NOMO-1 (cell line): ENCODE measurements at regions not wholly inside any gene's neighbourhood (a gene's known extent, or its start where the extent isn't known, plus 50 kb on each side); places are given as distances from the start of the nearest gene placed in this dataset.
"Not testable (repeated sequence)": the region's sequence is repeated elsewhere in the genome, so short reads cannot be mapped to it uniquely, and the experiment has no call there.

Source experiments
- DNase-seq, 2 experiments: peaks; one replicate each; lab custom pipeline; 2025; ENCODE audit not compliant: unreplicated experiment in 2 of 2; lab: John Stamatoyannopoulos, UW

- no peak for DNase-seq
Observed at GRCh38 chr1:5200006-5200405, 545.6 kb downstream of the AJAP1 start.

- no peak for DNase-seq
Observed at GRCh38 chr1:5198328-5198727, 543.9 kb downstream of the AJAP1 start.

- no peak for DNase-seq
Observed at GRCh38 chr1:5191470-5191869, 537.1 kb downstream of the AJAP1 start.

- DNase-seq = no peak
Observed at GRCh38 chr1:5189384-5189783, 535.0 kb downstream of the AJAP1 start.

- DNase-seq = no peak
Observed at GRCh38 chr1:5165762-5166161, 511.4 kb downstream of the AJAP1 start.

GRCh38 chr1:5164158-5164557 lies 509.7 kb downstream of the AJAP1 start:
- DNase-seq = no peak

- DNase-seq = no peak
Observed at GRCh38 chr1:5161372-5161771, 507.0 kb downstream of the AJAP1 start.

GRCh38 chr1:5157175-5157574 lies 502.8 kb downstream of the AJAP1 start:
- DNase-seq = no peak

- no peak for DNase-seq
Observed at GRCh38 chr1:5156416-5157120, 502.2 kb downstream of the AJAP1 start.

- DNase-seq = no peak
Observed at GRCh38 chr1:5151511-5151910, 497.1 kb downstream of the AJAP1 start.

- no peak for DNase-seq
Observed at GRCh38 chr1:5150191-5150590, 495.8 kb downstream of the AJAP1 start.

- DNase-seq = no peak
Observed at GRCh38 chr1:5147806-5148205, 493.4 kb downstream of the AJAP1 start.

GRCh38 chr1:5142389-5142788 lies 488.0 kb downstream of the AJAP1 start:
- no peak for DNase-seq

- no peak for DNase-seq
Observed at GRCh38 chr1:5141750-5142149, 487.3 kb downstream of the AJAP1 start.

GRCh38 chr1:5140962-5141361 lies 486.6 kb downstream of the AJAP1 start:
- no peak for DNase-seq

- no peak for DNase-seq
Observed at GRCh38 chr1:5140136-5140535, 485.7 kb downstream of the AJAP1 start.

- no peak for DNase-seq
Observed at GRCh38 chr1:5129746-5130355, 475.4 kb downstream of the AJAP1 start.

GRCh38 chr1:5125208-5125607 lies 470.8 kb downstream of the AJAP1 start:
- no peak for DNase-seq

- no peak for DNase-seq
Observed at GRCh38 chr1:5120559-5120958, 466.1 kb downstream of the AJAP1 start.

GRCh38 chr1:5119366-5120234 lies 465.2 kb downstream of the AJAP1 start:
- DNase-seq = no peak

- DNase-seq = not testable (repeated sequence)
Observed at GRCh38 chr1:5118771-5119170, 464.4 kb downstream of the AJAP1 start.

- not testable (repeated sequence) for DNase-seq
Observed at GRCh38 chr1:5118292-5118691, 463.9 kb downstream of the AJAP1 start.
